H4 (cell line): ENCODE measurements at regions not wholly inside any gene's neighbourhood (a gene's known extent, or its start where the extent isn't known, plus 50 kb on each side); places are given as distances from the start of the nearest gene placed in this dataset.
A peak's percentile ranks its signal among the peaks of the same experiment; 100 is the strongest.
"Not testable (repeated sequence)": the region's sequence is repeated elsewhere in the genome, so short reads cannot be mapped to it uniquely, and the experiment has no call there.

Source experiments
- DNase-seq: peaks from one replicate; pipeline ENCODE4 v3.0.0-alpha.2; 2015; ENCODE audit warnings: low spot score

GRCh38 chr6:140671926-140672325 is 1297.5 kb upstream of the CITED2 start:
- DNase-seq = peak; percentile 52

GRCh38 chr6:140670021-140670420 is 1295.6 kb upstream of the CITED2 start:
- DNase-seq = no peak

- DNase-seq = no peak
Observed at GRCh38 chr6:140669321-140669720, 1294.9 kb upstream of the CITED2 start.

- DNase-seq = no peak
Observed at GRCh38 chr6:140663772-140664171, 1289.3 kb upstream of the CITED2 start.

- DNase-seq = no peak
Observed at GRCh38 chr6:140663094-140663493, 1288.6 kb upstream of the CITED2 start.

GRCh38 chr6:140661691-140662090 is 1287.2 kb upstream of the CITED2 start:
- no peak for DNase-seq

GRCh38 chr6:140660295-140660694 is 1285.8 kb upstream of the CITED2 start:
- no peak for DNase-seq

GRCh38 chr6:140653972-140654371 is 1279.5 kb upstream of the CITED2 start:
- DNase-seq = no peak

GRCh38 chr6:140653506-140653905 is 1279.1 kb upstream of the CITED2 start:
- DNase-seq = no peak

GRCh38 chr6:140649502-140649901 is 1275.1 kb upstream of the CITED2 start:
- DNase-seq = not testable (repeated sequence)

- DNase-seq = not testable (repeated sequence)
Observed at GRCh38 chr6:140647322-140647721, 1272.9 kb upstream of the CITED2 start.

- no peak for DNase-seq
Observed at GRCh38 chr6:140644017-140644416, 1269.6 kb upstream of the CITED2 start.

GRCh38 chr6:140641412-140641811 is 1267.0 kb upstream of the CITED2 start:
- no peak for DNase-seq

GRCh38 chr6:140636908-140637402 is 1262.5 kb upstream of the CITED2 start:
- no peak for DNase-seq

- DNase-seq = no peak
Observed at GRCh38 chr6:140636271-140636907, 1261.9 kb upstream of the CITED2 start.

- no peak for DNase-seq
Observed at GRCh38 chr6:140627002-140627401, 1252.6 kb upstream of the CITED2 start.

- peak; percentile 53 for DNase-seq
Observed at GRCh38 chr6:140623498-140623897, 1249.0 kb upstream of the CITED2 start.

GRCh38 chr6:140620496-140620895 is 1246.0 kb upstream of the CITED2 start:
- DNase-seq = no peak

- no peak for DNase-seq
Observed at GRCh38 chr6:140609956-140610355, 1235.5 kb upstream of the CITED2 start.

- DNase-seq = no peak
Observed at GRCh38 chr6:140609321-140609720, 1234.9 kb upstream of the CITED2 start.

- DNase-seq = no peak
Observed at GRCh38 chr6:140604786-140605185, 1230.3 kb upstream of the CITED2 start.

GRCh38 chr6:140602431-140603248 is 1228.2 kb upstream of the CITED2 start:
- no peak for DNase-seq
